HG02884 (cell line): ENCODE measurements at regions not wholly inside any gene's neighbourhood (a gene's known extent, or its start where the extent isn't known, plus 50 kb on each side); places are given as distances from the start of the nearest gene placed in this dataset.

Experiments used
- ATAC-seq: cut with Tn5 transposase; IDR thresholded peaks from one replicate; pipeline ENCODE4 v1.9.1; 2021; ENCODE audit warnings: mild to moderate bottlenecking, moderate library complexity; ENCODE audit not compliant: unreplicated experiment

- no peak for ATAC-seq
These were observed 52.1 kb upstream of the HTATIP2 start for GRCh38 chr11:20311444-20311843.

GRCh38 chr11:20310596-20311394, 52.7 kb upstream of the HTATIP2 start:
- no peak for ATAC-seq

- no peak for ATAC-seq
These were observed 53.4 kb upstream of the HTATIP2 start for GRCh38 chr11:20310137-20310536.

- ATAC-seq, result no peak
These were observed 54.1 kb upstream of the HTATIP2 start for GRCh38 chr11:20309231-20310025.

- ATAC-seq, result no peak
These were observed 54.9 kb upstream of the HTATIP2 start for GRCh38 chr11:20308601-20309000.

GRCh38 chr11:20303391-20303965, 60.0 kb upstream of the HTATIP2 start:
- ATAC-seq, result no peak

GRCh38 chr11:20293992-20294391, 69.5 kb upstream of the HTATIP2 start:
- no peak for ATAC-seq

- no peak for ATAC-seq
These were observed 70.0 kb upstream of the HTATIP2 start for GRCh38 chr11:20293531-20293930.

GRCh38 chr11:20289732-20290131, 73.8 kb upstream of the HTATIP2 start:
- no peak for ATAC-seq

GRCh38 chr11:20283475-20283874, 80.0 kb upstream of the HTATIP2 start:
- ATAC-seq, result no peak

GRCh38 chr11:20278727-20279126, 84.8 kb upstream of the HTATIP2 start:
- ATAC-seq, result no peak

GRCh38 chr11:20277014-20277413, 86.5 kb upstream of the HTATIP2 start:
- ATAC-seq, result no peak

- ATAC-seq, result no peak
These were observed 87.2 kb upstream of the HTATIP2 start for GRCh38 chr11:20275987-20276965.

- ATAC-seq, result peak; percentile 59
These were observed 89.5 kb upstream of the HTATIP2 start for GRCh38 chr11:20274031-20274430.

- no peak for ATAC-seq
These were observed 101.3 kb upstream of the DBX1 start for GRCh38 chr11:20261526-20261925.

- no peak for ATAC-seq
These were observed 100.0 kb upstream of the DBX1 start for GRCh38 chr11:20260307-20260706.

GRCh38 chr11:20259506-20259905, 99.2 kb upstream of the DBX1 start:
- no peak for ATAC-seq

- no peak for ATAC-seq
These were observed 98.2 kb upstream of the DBX1 start for GRCh38 chr11:20258376-20258895.

- ATAC-seq, result no peak
These were observed 96.7 kb upstream of the DBX1 start for GRCh38 chr11:20256925-20257324.

GRCh38 chr11:20253796-20254195, 93.5 kb upstream of the DBX1 start:
- ATAC-seq, result no peak
